ENCODE measurements at regions not wholly inside any gene's neighbourhood (a gene's known extent, or its start where the extent isn't known, plus 50 kb on each side); places are given as distances from the start of the nearest gene placed in this dataset.

DNA sequence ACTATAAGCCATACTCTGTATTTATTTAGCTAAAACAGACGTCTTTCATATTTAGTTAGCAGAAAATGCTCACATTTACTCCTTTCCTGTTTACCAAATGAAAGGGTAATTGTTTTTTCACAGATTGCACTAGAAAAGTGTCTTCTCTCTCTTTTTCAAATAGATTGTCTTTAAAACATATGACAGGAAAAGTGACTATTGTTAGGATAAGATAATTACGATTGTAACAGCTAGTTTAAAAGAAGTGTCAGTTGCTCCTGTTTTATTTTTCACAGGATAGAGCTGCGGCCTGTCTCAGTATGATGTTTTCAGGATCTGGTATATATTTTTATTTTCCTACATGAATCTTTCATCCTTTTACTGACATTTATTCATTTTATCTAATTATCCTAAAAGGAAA is 353.5 kb downstream of the FBXO8 start:
- no peak for TF ChIP-seq POLR2A (IDR thresholded peaks at IDR 0.05; ENCODE audit: low read depth, low read length)
- DNase-seq (ENCODE audit: insufficient read length, low spot score) (no peak), FAIRE-seq (no peak)

DNA sequence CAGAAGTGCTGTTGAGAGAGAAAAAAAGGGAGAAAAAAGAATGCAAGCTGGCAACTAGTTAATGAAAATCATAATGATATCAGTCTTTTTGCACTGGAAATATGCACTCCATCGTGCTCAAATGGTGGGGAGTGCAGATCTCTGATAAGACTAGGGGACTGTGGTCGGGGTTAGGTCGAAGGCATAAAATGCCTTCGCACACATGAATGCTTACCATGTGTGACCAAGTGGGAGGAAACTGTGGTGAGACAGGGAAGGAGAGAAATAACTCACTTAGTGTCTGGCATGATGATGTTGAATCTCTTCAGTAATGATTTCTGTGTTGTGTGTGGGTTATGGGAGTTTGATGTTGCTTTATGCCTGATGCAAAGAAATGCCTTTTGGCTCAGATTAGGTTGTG is 358.9 kb downstream of the FBXO8 start:
- DNase-seq (ENCODE audit: insufficient read length, low spot score) = no peak
- no peak for FAIRE-seq
- TF ChIP-seq POLR2A (IDR thresholded peaks at IDR 0.05; ENCODE audit: low read depth, low read length) = no peak

DNA sequence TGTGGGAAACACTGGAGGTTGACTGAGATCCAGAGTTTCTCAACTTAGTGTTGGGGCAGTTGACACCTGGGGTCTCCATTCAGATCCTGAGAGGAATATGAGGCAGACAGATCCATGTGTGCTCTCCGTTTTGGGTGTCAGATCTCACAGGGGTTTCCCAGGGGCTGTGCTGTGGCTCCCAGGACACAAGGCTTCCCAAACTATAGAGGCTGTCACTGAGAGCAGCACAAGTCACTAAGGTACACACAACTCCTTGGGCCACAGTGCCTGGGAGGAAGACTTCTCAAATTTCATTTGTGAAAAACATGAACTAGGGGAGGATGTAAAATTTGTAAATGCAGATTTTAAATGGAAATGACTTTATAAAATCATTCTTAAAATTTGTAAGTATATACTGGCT is 363.6 kb downstream of the FBXO8 start:
- FAIRE-seq (no peak), DNase-seq (ENCODE audit: insufficient read length, low spot score) (no peak)
- no peak for TF ChIP-seq POLR2A (IDR thresholded peaks at IDR 0.05; ENCODE audit: low read depth, low read length)

DNA sequence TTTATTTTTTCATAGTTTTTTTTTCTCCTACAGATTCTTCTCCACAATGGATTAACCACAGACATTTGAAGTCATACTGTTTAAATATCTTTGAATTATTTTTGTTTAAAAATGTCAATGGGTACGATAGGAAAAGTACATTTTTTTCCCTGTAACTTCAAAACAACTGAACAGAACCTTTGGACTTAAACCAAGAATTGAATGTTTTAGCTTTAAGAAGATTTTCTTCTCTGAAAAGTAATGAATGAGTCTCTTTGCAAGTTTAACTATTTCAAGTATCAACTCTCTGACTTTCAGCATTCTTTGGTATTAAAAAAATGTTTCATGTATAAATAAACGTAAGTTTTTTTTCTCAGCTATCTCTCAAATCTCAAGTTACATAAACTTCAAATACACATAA is 364.3 kb downstream of the FBXO8 start:
- no peak for FAIRE-seq
- no peak for TF ChIP-seq POLR2A (IDR thresholded peaks at IDR 0.05; ENCODE audit: low read depth, low read length)
- no peak for DNase-seq (ENCODE audit: insufficient read length, low spot score)

DNA sequence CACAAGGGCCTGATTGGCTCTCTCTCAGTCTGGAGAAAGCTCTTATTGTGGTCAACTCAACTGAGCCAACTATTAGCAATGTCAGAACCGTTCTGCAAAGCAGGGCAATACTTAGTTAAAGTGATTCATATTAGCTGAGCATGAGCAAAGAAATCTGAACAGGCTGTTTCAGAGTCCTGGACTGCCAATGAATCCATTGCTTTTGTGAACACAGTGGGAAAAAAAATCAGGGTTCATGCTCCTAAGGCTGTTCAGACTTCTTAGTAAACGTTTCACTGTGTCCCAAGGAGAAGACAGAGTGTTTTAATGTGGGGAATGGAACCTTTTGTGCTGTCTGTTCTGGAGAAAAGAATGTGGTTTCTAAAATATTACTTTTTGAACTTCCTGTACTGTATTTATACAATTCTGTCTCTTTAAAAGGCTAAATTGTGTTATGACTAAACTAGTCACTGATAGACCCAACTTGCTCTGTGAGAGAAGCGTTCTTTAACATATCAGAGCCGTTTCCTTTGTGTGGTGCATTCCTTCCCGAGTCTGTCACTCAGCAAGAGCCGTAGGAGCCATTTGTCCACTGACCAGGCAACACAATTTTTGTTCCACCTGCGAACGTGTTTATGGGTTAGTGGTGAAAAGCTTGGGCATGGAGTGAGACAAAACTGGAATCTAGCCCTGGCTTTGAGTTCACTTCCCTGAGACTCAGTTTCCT is 366.1 kb downstream of the FBXO8 start:
- FAIRE-seq = peak; percentile 36

DNA sequence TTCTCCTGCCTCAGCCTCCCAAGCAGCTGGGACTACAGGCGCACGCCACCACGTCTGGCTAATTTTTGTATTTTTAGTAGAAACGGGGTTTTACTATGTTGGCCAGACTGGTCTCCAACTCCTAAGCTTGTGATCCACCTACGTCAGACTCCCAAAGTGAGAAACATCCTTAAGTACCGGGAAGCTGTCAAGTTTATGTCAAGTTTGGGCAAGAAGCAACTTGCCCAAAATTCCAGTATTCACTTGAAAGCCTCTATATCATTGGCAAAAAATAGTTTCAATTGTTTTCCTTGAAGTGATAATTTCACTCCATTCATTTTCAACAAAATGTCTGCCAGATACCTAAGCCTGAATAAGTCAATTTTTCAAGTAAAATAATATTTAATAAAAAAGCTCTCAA is 370.0 kb downstream of the FBXO8 start:
- no peak for TF ChIP-seq POLR2A (IDR thresholded peaks at IDR 0.05; ENCODE audit: low read depth, low read length)
- FAIRE-seq = no peak
- DNase-seq (ENCODE audit: insufficient read length, low spot score) = no peak

More for the DNA sequence above, 366.1 kb downstream of the FBXO8 start:
- peak; percentile 4 for DNase-seq (ENCODE audit: insufficient read length, low spot score)
- TF ChIP-seq POLR2A (IDR thresholded peaks at IDR 0.05; ENCODE audit: low read depth, low read length) = no peak

DNA sequence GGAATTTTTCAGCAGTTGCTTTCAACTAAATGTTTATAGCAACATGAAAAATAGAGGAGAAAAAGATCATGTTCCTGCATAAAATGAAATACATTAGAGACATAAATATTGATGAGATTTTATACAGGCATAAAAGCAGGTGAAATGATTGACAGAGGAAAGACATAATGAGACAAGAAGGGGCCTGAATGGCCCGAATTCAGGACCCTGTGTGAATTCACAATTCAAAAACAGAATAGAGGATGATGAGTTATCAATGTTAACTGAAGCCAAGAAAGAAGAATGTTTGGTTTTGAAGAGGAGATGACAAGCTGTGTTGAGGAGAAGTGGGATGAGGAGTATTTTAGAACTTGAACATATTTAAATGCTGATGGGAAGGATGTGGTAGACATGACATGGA is 371.1 kb downstream of the FBXO8 start:
- TF ChIP-seq POLR2A (IDR thresholded peaks at IDR 0.05; ENCODE audit: low read depth, low read length) = no peak
- DNase-seq (ENCODE audit: insufficient read length, low spot score) (no peak), FAIRE-seq (no peak)

DNA sequence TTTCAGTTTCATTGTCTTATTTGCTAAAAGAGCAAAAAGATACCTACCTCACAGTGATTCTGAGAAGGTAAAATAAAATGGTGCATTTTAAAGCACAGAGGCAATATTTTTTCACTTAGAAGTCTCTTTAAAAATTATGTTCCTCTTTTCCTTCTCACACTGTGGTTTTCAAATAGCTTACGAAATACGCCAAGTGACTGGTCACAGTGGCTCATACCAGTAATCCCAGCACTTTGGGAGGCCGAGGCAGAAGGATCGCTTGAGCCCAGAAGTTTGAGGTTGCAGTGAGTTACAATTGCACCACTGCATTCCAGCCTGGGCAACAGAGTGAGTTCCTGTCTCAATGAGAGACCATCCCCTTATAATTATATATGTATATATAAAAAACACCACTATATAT is 372.6 kb downstream of the FBXO8 start:
- FAIRE-seq (no peak), DNase-seq (ENCODE audit: insufficient read length, low spot score) (no peak)
- no peak for TF ChIP-seq POLR2A (IDR thresholded peaks at IDR 0.05; ENCODE audit: low read depth, low read length)

DNA sequence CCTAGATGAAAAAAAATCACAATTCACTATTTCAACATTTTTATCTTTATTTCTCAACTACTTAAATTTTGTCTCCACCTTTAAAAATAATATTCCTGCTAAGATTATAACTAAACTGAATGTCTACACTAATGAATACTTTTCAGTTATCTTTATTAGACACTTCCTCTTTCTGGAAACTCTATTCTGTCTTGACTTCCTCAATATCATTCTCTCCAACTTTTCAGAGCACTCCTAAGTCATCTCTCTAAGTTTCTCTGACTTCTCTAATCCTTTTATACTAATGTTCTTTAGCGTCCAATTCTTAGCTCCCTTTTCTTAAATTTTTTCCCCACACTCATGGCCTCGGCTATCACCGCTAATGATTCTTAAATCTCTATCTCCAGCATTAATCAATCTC is 374.2 kb downstream of the FBXO8 start:
- TF ChIP-seq POLR2A (IDR thresholded peaks at IDR 0.05; ENCODE audit: low read depth, low read length) = no peak
- DNase-seq (ENCODE audit: insufficient read length, low spot score) (no peak), FAIRE-seq (no peak)

DNA sequence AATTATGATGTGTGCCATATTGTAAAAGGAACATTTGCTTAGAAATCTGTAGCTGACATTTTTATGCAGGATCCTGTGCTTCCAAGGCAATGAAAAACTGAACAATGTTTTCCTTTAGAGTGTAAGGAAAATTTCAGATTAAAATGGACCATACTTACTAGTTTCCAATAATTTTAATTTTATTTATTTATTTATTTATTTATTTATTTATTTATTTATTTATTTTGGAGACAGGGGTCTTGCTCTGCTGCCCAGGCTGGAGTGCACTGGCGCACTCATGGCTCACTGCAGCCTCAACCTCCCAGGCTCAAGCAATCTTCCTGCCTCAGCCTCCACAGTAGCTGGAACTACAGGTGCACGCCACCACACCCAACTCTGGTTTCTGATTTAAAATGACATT is 369.8 kb upstream of the HAND2 start:
- FAIRE-seq (no peak), DNase-seq (ENCODE audit: insufficient read length, low spot score) (no peak)
- TF ChIP-seq POLR2A (IDR thresholded peaks at IDR 0.05; ENCODE audit: low read depth, low read length) = no peak

DNA sequence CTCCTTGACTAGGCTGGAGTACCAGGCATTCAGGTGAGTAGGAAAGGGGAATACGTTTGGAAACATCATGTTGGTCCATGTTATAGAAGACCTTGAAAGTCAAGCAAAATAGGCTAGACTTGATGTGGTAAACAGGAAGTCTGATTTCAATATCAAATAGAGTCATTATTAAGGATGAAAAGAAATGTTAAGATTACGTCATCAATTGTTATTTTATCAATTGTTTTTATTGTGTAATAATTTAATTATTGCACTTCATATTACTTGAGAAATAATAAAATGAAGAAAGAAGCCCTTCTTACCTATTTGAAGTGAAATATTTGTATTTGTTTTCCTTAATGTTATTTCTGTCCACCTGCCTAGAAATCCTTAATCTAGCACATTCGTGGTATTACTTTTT is 361.0 kb upstream of the HAND2 start:
- no peak for TF ChIP-seq POLR2A (IDR thresholded peaks at IDR 0.05; ENCODE audit: low read depth, low read length)
- DNase-seq (ENCODE audit: insufficient read length, low spot score) = no peak
- no peak for FAIRE-seq

DNA sequence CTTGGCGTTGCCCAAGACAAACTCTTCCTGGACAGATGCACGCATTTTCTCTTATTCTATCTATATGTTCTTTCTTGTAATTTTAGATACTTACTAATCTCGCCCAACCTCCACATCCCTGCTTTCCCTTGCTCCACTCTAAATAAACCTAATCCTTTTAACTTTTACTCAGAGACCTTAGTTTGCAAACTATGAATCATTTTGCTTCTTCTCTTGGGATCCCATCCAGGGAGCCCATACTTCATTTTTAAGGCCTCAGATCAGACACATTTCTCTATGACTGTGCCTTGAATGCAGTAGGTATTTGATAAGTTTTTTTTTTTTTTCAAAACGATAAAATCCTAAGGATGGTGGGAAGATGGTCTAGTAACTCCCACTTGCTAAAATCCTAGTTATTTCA is 353.8 kb upstream of the HAND2 start:
- no peak for DNase-seq (ENCODE audit: insufficient read length, low spot score)
- FAIRE-seq = no peak
- no peak for TF ChIP-seq POLR2A (IDR thresholded peaks at IDR 0.05; ENCODE audit: low read depth, low read length)

DNA sequence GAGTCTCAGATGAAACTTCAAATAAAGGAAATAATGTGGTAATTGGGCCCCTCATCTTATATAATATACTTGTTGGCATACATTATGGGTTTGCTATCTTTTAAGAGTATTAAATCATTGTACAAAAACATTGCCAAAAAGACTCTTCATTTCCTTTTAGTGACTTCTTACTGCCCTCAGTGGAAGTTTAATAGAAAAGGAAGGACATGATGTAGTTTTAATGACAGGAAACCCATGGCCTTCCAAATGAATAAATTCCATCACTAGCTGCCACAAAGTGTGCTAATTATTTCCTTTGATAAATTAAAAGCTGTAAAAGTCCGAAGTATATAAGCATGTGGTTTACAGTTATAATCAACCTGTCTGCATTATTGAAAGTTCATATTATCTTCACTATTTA is 350.9 kb upstream of the HAND2 start:
- DNase-seq (ENCODE audit: insufficient read length, low spot score) (no peak), FAIRE-seq (no peak)
- TF ChIP-seq POLR2A (IDR thresholded peaks at IDR 0.05; ENCODE audit: low read depth, low read length) = no peak

DNA sequence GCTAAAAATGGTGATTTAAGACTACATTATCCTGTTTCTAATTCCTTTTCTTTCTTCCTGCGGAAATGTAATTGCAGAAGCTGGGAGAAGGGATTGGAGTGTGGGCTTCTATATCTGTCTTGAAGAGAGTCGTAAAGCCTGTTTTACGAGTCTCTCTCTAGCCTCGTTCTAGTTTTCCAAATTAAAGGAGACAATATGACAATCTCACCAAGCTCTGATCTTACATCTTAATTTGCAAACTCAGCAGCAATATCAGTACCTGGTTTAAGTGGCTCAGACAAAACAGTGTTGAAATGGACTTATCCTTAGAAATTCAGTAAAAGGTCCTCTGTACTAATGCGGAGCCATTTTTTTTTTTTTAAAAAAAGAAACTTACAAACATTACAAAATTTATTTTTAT is 349.5 kb upstream of the HAND2 start:
- DNase-seq (ENCODE audit: insufficient read length, low spot score) (no peak), FAIRE-seq (no peak)
- no peak for TF ChIP-seq POLR2A (IDR thresholded peaks at IDR 0.05; ENCODE audit: low read depth, low read length)

DNA sequence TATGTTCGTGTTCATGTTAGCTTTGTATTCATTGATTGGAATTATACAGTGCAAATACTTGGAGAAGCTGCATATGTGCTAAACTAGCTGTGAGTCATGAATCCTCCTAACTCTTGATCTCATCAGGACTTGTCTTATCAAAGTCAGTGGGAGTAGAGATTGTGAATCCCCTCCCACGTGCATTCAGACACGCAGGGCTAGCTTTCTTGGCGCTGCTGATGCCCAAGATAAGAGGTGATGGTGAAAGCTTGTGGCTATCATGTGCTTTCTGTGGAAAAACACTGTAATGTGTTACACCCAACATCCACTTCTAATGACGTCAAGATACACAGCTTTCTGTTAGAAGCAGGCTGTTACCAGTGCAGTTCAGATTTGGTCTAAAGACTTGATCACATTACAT is 348.7 kb upstream of the HAND2 start:
- no peak for TF ChIP-seq POLR2A (IDR thresholded peaks at IDR 0.05; ENCODE audit: low read depth, low read length)
- DNase-seq (ENCODE audit: insufficient read length, low spot score) (no peak), FAIRE-seq (no peak)

DNA sequence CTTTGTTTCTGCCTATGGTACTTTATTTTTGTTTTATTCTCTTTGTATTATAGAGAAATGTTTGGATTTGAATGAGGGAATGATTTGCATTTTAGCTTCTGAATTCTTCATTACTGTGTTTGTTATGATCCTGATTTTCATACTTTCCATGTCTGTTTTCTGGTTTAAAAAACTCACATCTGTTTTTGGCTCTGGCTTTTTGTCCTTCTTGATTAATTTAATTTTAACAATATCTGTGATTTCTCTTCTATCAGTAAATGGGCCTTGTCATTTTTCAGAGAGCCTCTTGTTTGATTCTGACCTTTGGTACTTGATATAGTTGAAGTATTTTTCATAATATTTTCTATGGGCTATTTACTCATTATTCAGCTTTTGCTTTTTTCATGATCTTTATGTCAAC is 341.6 kb upstream of the HAND2 start:
- TF ChIP-seq POLR2A (IDR thresholded peaks at IDR 0.05; ENCODE audit: low read depth, low read length) = no peak
- DNase-seq (ENCODE audit: insufficient read length, low spot score) (no peak), FAIRE-seq (no peak)
